HG03354 (cell line): ENCODE measurements at regions not wholly inside any gene's neighbourhood (a gene's known extent, or its start where the extent isn't known, plus 50 kb on each side); places are given as distances from the start of the nearest gene placed in this dataset.

ENCODE experiments used
- ATAC-seq: cut with Tn5 transposase; IDR thresholded peaks from one replicate; pipeline ENCODE4 v1.9.1; 2021; ENCODE audit warnings: mild to moderate bottlenecking; ENCODE audit not compliant: unreplicated experiment, poor library complexity, severe bottlenecking

DNA sequence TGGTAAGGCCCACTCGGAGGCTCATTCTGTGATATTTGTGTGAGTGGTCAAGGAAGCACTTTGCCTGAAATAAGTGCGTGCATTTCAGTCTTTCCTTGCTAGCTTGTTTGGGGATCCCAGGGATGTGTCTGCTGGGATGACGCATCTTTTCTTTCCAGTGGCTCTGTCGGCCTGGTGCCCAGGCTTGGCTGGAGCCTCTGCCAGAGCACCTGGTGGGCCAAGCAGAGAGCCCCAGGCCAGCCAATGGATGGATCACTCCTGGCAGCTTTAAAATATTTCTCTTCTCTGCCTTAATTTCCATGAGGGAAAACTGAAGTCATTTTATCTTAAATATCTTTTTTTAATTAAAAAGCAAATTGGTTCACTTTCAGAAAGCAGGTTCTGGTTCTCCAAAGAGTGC lies 501.8 kb upstream of the HS6ST1 start:
- ATAC-seq = no peak

DNA sequence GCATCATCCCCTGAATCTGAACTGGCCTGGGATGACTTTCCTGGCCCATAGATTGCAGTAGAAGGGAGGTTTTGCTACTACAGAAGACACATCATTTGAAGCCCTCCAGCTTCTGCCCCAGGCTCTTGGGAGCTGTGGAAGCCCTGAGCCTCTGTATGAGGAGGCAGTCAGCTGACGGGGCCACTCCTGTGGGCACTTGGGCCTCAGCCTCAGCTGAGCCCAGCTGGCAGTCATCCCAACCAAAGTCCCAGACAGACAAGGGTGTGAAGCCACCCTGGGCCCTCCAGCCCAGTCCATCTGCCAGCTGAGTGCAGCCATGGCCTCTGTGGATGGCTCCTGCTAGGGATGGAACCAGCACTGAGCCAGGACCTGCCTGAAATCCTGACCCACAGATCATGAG lies 502.3 kb upstream of the HS6ST1 start:
- ATAC-seq = no peak

DNA sequence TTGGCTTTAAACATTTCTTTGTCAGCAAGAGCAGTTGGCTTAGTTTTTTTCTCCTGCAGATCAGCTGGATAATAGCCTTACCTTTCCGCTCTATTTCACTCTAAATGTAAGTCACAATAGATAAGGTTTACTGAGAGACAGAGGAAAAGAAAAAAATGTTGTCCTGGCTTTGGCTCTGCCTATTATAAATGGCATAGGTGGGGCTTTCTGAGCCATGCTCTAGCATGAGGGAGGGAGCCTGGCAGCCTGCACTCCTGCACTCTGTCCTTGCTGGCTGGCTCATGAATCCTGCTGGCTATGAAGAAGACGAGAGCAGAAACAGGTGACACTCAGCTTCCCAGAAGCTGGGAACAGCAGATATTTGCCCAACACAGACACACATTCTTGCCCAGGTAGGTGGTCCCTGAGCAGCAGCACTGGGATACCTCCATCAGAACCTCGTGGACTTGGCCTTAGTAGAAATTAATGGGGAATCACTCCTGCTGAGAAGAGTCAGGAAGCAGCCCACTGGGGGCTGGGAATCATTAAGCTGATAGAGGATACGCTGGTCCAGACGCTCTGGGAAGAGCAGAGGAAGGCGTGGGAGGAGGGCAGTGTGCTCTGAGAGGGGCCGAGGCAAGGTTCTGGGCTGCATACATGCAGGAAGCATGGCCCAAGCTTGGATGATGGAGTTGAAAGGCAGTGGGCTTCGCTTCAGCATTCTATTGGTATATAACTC lies 514.4 kb upstream of the HS6ST1 start:
- no peak for ATAC-seq

DNA sequence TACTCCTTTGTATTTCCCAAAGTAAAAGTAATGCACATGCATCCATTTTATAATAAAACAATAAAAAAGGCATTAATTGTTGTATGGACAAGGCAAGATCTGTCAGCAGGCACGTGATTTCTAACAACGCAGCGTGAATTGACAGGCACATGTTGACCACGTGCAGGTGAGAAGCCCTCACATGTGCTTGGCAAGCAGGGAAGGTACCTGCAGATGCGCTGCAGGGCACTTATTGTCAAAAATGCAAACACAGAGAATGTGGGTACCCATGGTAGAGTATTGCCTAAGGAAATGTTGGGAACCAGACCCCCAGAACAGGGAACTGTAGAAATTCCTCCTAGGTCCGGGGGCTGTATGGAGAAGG lies 515.0 kb upstream of the HS6ST1 start:
- no peak for ATAC-seq

DNA sequence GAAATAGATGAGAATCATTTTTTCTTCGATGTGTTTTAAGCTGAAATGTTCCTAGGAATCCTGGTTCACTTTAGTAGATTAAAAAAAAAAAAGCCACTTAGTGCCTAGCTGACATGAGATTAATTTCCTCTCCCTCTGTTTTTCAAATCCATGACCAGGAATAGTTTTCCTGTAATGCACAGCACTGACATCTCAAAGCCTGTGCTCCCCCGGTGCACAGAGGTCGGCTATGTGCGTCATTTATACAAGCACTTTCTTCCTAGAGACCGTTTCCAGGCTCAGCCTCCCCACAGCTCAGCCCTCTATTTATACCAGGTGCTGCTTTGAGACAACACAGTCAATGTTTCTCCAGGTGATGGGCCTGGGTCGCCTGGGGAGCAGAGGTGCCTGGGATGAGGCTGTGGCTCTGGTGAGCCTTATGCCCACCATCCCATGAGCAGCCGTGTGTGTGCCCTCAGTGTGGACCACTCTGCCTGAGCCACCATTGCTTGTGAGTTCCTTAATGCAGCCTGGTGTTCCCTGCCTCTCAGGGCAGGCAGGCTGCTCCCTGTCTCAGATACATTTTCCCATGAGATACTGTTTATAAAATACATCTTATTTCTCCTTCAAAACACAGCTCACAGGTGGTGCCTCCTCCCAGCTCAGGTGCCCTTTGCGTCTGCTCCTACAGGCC lies 515.7 kb upstream of the HS6ST1 start:
- no peak for ATAC-seq

DNA sequence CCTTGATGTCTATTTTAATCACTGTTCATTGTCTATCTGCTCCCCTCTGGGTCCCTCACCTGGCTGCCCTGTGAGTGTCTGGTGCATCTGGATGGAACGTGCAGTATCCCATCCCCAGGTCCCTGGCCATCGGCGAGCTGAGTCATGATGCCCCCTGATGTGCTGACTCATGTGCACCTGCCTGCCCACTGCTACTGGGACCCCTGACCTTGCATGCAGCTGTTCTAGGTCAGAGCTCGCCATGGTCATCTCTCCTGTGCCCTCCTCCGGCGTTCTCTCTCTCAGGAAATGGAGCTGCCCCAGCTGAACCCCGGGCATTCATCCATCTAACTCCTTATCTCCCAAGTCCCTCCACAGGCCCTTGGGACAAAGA lies 516.2 kb upstream of the HS6ST1 start:
- ATAC-seq = no peak

DNA sequence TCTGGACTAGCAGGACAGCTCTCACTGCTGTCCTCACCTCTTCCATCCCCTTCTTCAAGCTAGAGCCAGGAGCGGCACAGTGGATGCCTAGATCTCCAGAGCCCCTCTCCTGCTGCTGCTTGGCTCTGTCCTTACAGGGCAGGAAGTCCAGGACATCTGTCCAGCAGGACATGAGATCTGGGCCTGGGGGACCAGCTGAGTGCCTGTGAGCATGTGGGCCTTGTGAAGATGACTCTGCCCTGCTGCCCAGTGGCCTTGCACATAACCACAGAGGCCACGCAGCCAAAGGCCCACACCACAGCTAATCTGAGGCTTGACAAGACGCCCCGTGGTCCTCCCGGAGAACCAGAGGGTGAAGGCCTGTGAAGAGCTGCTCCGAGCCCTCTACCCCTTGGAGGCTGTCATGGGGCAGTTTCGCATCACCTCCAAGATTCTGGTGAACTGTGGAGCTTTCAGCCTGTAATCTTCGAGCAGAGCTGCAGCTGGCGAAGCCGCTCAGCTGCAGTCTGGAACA lies 516.7 kb upstream of the HS6ST1 start:
- ATAC-seq = no peak

DNA sequence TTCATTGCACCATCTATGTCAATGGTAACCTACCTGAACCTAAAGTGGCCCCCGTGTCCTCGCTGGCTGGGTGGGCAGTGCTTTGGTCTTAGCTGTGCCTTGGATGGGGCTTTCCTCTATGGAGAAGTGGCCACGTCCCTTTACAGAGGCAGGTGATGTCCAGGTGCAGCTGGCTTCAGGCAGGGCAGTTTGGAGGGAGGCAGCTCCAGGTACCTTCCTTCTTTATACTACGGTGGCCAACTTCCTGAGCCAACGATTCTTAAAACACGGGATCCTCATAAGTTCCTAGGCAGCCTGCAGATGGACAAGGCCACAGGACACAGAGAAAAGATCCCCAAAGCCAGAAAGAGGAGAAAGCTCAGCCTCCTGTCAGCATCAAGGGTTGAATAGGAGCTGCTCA lies 517.3 kb upstream of the HS6ST1 start:
- ATAC-seq = no peak

DNA sequence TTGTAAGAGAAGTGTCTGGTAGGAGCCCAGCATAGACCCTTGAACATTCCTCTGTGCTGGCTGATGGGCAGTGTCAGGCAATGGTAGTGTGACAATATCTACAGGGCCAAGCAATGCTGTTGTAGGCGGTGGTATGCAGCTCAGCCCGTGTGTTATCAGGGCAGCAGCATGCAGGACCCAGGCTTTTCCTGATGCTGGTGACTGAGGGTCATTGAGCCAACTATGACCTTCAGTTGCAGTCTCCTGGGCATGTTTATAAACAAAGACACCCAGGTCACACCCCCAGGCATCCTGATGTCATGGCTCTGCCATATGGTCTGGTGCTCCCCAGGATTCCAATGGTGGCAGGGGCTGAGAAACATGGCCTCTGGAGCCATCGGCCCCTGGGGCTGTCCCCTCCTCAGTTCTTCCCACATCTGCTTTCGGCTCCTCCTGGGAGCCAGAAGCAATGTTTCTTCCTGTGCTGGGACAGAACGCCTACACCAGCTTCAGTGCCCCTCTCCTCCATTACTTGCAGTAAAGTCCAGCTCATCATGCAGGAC lies 518.0 kb upstream of the HS6ST1 start:
- no peak for ATAC-seq

DNA sequence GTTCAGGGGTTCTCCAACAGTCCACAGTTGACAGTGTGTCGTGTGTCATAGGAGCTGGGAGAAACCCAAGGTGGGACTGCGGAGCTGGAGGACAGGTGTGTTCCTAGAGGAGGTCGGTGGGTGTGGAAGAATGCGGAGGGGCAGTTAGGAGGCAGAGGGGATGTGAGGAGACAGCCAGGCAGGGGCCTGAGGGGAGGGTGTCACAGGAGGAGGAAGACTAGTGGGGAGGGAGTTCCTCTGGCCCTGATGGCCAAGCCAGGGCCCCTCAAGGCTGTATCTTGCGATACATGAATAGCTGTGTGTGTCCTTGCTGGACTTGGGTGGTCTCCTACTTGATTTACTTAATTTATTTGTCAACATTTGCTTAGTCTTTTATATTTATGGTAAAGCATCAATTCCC lies 519.6 kb upstream of the HS6ST1 start:
- ATAC-seq = no peak

DNA sequence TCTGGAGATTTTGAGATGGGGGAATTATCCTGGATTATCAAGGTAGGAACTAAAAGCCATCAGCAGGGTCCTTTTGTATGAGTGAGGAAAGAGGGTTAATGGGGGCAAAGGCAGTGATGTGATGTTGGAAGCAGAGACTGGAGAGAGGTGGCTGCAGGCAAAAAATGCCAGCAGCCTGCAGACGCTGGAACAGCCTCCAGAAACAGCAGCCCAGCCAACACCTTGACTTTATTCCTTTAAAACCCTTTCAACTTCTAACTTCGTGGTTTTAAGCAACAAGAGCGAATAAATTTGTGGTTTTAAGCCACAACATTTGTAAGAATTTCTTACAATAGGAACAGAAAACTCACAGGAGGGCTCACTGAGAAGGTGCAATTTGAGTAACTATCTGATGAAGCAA lies 523.1 kb upstream of the HS6ST1 start:
- no peak for ATAC-seq

DNA sequence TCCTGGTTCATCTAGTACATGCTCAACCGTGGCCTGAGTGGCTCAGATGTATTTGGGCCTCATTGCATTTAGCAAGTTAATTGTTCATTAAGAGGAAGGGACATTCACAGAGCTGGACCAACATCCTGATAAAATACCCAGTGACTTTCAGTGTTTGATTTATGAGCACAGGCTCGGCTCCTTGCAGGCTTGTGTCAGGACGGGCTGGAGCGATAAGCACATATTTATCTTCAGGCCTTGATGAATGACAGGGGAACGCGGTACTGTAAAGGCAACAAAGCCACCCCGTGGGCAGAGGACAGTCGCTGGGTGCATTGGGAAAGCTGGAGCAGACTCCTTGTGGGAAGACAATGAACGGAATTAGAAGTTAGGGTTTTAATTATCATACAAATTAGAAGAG lies 548.6 kb upstream of the HS6ST1 start:
- no peak for ATAC-seq

DNA sequence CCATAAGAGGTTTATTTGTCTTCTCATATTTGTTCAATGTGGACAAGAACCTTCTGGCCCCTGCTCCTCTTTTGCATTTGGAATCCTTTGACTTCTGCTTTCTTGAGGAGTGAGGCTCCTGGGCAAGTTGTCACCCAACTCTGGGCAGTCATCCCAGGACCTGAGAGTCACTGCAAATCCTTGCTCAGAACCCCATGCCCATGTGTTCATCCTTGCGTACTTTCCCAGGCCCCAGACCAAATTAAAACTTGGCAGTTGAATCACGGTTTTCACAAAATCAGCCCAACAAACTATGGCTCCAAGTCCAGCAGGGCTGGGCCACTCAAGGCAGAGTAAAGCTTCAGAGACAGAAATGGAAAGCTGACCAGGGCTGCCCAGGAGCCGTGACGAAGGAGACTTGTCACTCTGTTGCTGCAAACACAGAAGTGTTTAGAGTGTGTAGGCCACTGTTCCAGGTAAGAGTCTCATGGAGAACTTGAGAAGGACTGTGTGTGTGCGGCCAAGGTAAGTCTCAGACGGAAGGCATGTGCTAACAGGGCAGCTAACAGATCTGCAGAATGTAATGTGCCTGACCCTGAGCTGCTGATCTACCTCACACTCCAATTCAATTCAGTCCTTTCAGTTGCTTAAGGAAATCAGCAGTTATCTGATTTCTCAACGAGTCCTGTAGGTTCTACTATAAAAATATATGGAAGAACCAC lies 549.4 kb upstream of the HS6ST1 start:
- ATAC-seq = no peak

DNA sequence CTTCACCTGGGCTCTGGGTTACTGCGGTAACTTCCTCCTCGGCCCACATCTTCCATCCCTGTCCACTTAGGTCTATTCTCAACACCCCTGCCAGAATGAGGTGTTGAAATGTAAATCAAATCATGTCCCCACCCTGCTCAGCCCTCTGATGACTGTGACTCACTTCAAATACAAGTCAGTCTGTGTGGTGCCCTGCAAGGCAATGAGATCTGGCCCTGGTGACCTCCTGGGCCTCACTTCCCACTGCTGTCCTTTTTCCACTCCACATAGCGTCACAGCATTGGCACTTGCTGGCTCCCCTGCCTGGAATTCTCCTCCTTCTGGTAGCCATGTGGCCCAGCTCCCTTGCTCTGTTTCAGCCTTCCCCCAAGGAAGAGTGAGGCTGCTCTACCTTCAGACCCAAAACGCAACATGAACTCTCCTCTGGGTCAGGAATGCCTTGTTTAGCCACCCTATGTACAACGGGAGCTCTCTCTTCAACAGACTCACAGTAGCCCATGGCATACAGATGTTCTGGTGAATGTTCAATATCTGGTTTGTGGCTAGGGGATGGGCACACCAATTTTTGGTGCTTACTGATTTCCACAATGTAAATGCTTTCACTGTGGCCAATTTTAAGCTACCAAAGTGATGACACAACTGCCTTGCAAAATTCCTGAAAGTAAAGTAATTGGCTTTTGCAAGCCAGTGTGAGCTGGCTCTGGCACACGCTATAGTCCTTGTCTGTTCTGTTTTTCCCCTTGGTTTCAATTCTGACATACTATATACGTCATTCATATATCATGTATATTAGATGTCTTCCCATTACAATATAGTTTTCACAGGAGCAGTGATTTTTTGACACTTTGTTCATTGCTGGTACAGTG lies 550.3 kb upstream of the HS6ST1 start:
- no peak for ATAC-seq

DNA sequence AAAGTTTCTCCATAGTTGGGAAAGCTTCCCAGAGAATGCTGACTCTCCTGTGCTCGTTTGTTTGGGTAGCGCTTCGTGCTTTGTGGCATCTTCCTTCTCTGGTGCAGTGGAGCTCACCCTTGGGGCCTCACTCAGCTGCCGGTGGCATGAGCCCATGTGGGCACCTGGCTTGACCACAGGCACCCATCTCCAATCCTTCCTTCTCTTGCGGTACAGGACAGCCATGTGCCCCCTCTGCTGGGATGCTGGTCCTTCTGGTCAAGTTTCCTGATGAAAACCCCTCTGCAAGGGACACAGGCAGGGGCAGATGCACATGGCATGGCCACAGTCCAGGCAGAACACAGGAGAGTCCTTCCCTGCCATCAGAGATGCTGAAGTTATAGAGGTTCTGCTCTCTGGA lies 555.9 kb upstream of the HS6ST1 start:
- no peak for ATAC-seq

DNA sequence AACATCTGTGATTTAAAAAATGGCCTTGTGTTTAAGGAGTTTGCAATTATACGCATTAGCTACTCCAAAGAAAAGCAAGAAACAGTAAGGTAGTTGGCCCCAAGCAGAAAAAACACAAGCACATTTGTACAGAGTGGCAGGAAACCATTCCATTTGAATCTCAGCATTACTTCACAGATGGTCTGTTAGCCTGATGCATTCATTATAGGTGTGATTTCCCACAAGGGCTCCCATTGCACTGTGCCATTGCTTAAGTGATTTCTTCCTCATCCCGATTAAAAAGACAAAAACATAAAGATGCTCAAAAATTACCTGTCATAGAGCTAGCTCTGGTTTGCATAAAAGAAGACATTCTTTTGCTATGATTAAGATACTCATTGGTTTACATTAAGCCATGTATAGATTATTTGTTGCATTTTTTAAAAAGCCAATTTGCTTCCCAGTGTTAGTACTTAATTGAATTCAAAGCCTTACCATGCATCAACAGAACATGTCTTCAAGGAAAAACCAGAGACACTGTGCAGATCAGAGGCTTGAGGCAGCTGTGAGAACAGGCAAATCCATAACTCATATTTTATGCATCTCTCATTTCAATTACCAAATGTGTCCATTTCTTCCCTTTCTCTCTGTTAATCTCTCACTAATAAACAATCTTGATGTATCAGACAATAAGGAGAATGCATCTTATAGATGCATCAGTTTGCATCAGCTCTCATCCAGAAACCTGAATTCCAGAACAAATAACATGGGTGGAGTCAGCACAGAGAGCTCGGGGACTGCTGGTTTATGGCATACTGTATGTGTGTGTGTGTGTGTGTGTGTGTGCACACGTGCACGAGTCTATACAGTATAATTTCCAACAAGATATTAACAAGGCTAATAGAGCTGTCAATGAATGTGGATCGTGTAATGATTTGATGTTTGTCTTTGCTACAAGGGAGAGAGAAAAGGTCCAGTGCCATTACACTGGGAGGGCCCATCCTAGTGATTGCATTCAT lies 558.6 kb upstream of the HS6ST1 start:
- no peak for ATAC-seq

DNA sequence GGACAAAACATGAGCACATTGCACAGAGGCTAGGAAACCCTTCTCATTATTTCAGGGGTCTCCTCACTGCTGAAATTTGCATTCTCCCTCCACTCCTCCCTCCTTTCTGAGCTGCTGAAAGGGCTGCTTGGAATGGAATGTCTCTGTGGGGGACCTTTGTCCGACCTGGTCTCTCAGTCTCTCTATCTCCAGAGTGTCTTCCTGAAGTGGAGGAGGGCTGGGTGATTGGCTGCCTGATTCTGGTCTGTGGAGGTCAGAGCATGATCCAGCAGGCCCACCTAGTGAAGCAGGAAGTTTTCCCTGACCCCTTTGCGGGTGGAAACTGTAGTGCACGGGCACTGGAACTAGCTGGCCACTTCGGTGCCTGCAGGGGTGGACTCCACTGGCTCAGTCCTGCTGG lies 560.5 kb upstream of the HS6ST1 start:
- ATAC-seq = no peak

DNA sequence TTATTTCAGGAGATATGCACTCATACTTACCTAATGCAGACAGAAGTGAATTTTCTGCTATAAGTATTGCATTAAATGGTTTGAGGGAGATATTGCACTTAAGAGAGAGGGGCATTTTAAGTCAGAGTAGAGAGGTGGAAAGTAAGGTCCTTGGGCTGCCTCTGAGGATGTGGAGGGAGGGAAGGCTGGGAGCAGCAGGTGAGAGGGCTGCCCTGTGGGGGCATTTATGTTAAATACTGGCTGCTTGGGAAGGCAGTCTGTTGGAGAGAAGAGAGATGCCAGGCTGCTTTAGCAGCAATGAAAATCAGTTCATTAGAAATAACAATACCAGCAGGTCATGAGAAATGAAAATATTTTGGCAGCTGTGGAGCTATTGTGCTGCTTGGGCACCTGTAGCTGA lies 576.2 kb upstream of the HS6ST1 start:
- ATAC-seq = no peak
